Keratinocyte (primary cell): ENCODE measurements at regions not wholly inside any gene's neighbourhood (a gene's known extent, or its start where the extent isn't known, plus 50 kb on each side); places are given as distances from the start of the nearest gene placed in this dataset.
"Not testable (repeated sequence)": the region's sequence is repeated elsewhere in the genome, so short reads cannot be mapped to it uniquely, and the experiment has no call there.

Source experiments
- DNase-seq: peaks from one replicate; pipeline ENCODE4 v3.0.0-alpha.2; 2011; ENCODE audit warnings: low read depth, missing footprints, low spot score
- FAIRE-seq: peaks from 2 replicates; lab custom pipeline; 2011; peaks lifted over from hg19 to GRCh38; lab: Jason Lieb, UNC
- H2AFZ ChIP-seq: 2 replicates; pipeline ENCODE4 v1.6.0; 2012; ENCODE audit warnings: low read length, control low read depth, inconsistent platforms; ENCODE audit not compliant: control insufficient read depth
- H3K27ac ChIP-seq: 2 replicates; pipeline ENCODE4 v1.5.1; 2011; ENCODE audit warnings: low read length; ENCODE audit not compliant: control insufficient read depth, insufficient read depth
- H3K27me3 ChIP-seq: 3 replicates; pipeline ENCODE4 v1.6.0; 2011; ENCODE audit warnings: low read length; ENCODE audit not compliant: control insufficient read depth, insufficient read depth; ENCODE audit errors: extremely low read depth
- H3K36me3 ChIP-seq, 2 experiments: 2 replicates in 1 of 2; 3 replicates in 1 of 2; pipeline ENCODE4 v1.5.1; 2011; ENCODE audit warnings: low read length in 2 of 2, mild to moderate bottlenecking in 1 of 2; ENCODE audit not compliant: control insufficient read depth in 2 of 2, insufficient read depth in 2 of 2; ENCODE audit errors: extremely low read depth in 1 of 2
- H3K4me1 ChIP-seq: 3 replicates; pipeline ENCODE4 v1.5.1; 2011; ENCODE audit warnings: low read length; ENCODE audit not compliant: control insufficient read depth, insufficient read depth; ENCODE audit errors: extremely low read depth
- H3K4me2 ChIP-seq: 3 replicates; pipeline ENCODE4 v1.6.0; 2011; ENCODE audit warnings: low read depth, low read length; ENCODE audit not compliant: control insufficient read depth, insufficient read depth; ENCODE audit errors: extremely low read depth
- H3K4me3 ChIP-seq, 3 experiments: fragments of 200-600 bp in 1 of 3; sonication (generic) in 1 of 3; 2 replicates in 2 of 3; 3 replicates in 1 of 3; pipeline ENCODE4 v1.5.1; 2011 to 2016; ENCODE audit warnings: low read length in 3 of 3, mild to moderate bottlenecking in 3 of 3, control low read depth in 2 of 3, inconsistent platforms in 1 of 3, low read depth in 1 of 3, mixed read lengths in 1 of 3, mixed run types in 1 of 3, moderate library complexity in 1 of 3; ENCODE audit not compliant: control insufficient read depth in 2 of 3, insufficient read depth in 2 of 3; ENCODE audit errors: extremely low read depth in 1 of 3
- H3K79me2 ChIP-seq: 2 replicates; pipeline ENCODE4 v1.6.0; 2012; ENCODE audit warnings: low read length; ENCODE audit not compliant: control insufficient read depth, insufficient read depth
- H3K9ac ChIP-seq: 3 replicates; pipeline ENCODE4 v1.6.0; 2011; ENCODE audit warnings: low read length; ENCODE audit not compliant: control insufficient read depth, insufficient read depth; ENCODE audit errors: extremely low read depth
- H3K9me1 ChIP-seq: 3 replicates; pipeline ENCODE4 v1.6.0; 2011; ENCODE audit warnings: low read length; ENCODE audit not compliant: control insufficient read depth, insufficient read depth; ENCODE audit errors: extremely low read depth
- H3K9me3 ChIP-seq: 2 replicates; pipeline ENCODE4 v1.5.1; 2012; ENCODE audit warnings: low read depth, low read length; ENCODE audit not compliant: control insufficient read depth
- H4K20me1 ChIP-seq: 3 replicates; pipeline ENCODE4 v1.6.0; 2011; ENCODE audit warnings: low read length; ENCODE audit not compliant: control insufficient read depth, insufficient read depth; ENCODE audit errors: extremely low read depth
- CTCF ChIP-seq, 3 experiments: IDR thresholded peaks in 1 of 3; conservative IDR thresholded peaks in 1 of 3; optimal IDR thresholded peaks in 1 of 3; 2 replicates in 2 of 3; 3 replicates in 1 of 3; pipeline versions ENCODE3 to v1.5.1; 2011; ENCODE audit warnings: low read length in 3 of 3, mild to moderate bottlenecking in 3 of 3, moderate library complexity in 2 of 3, control low read depth in 1 of 3, inconsistent platforms in 1 of 3; ENCODE audit not compliant: insufficient read depth in 2 of 3; ENCODE audit errors: extremely low read depth in 1 of 3
- EZH2 ChIP-seq: IDR thresholded peaks from one replicate; pipeline ENCODE4 v1.6.1; 2012; ENCODE audit warnings: inconsistent platforms, mild to moderate bottlenecking, low read length, moderate library complexity
- dilution Hi-C: fragments of 300-500 bp; cut with MboI; formaldehyde crosslinking; loops from one replicate; pipeline ENCODE4 v1.7.0; 2020; ENCODE audit warnings: low sequenced_read_pairs; ENCODE audit not compliant: extremely low pct_ligation_motif_present

- H2AFZ ChIP-seq = no peak overlapping the region
- H3K4me3 ChIP-seq = no peak overlapping the region
- TF ChIP-seq CTCF (optimal IDR thresholded peaks at IDR 0.05 in 1 of 3, IDR thresholded peaks at IDR 0.05 in 1 of 3, conservative IDR thresholded peaks at IDR 0.05 in 1 of 3; ENCODE audit: extremely low read depth in 1 of 3, insufficient read depth in 2 of 3, low read length in 3 of 3) = no peak
- no peak for TF ChIP-seq EZH2
- no peak overlapping the region for H3K9ac ChIP-seq
- dilution Hi-C loops = no loop called here
- no peaks in the 10 kb centered on the region for H3K9me3 ChIP-seq
- no peaks in the 10 kb centered on the region for H3K79me2 ChIP-seq
- peaks cover 3% of the 10 kb centered on the region for H3K4me1 ChIP-seq
- H3K4me2 ChIP-seq = no peak overlapping the region
- no peaks in the 10 kb centered on the region for H4K20me1 ChIP-seq
- no peaks in the 10 kb centered on the region for H3K36me3 ChIP-seq
- no peak for DNase-seq
- no peaks in the 10 kb centered on the region for H3K9me1 ChIP-seq
- FAIRE-seq = no peak
- no peaks in the 10 kb centered on the region for H3K27me3 ChIP-seq
- H3K27ac ChIP-seq = no peak overlapping the region
These were observed 136.2 kb upstream of the FZD8 start for GRCh38 chr10:35778306-35778705.

- H3K9ac ChIP-seq, H3K4me1 ChIP-seq, H4K20me1 ChIP-seq, H3K9me1 ChIP-seq, H3K36me3 ChIP-seq, H3K4me3 ChIP-seq, H2AFZ ChIP-seq, DNase-seq, H3K4me2 ChIP-seq, H3K9me3 ChIP-seq, FAIRE-seq, H3K27ac ChIP-seq, H3K27me3 ChIP-seq, H3K79me2 ChIP-seq, dilution Hi-C loops: not testable (repeated sequence)
These were observed 134.5 kb upstream of the FZD8 start for GRCh38 chr10:35776557-35776956.

- Histone ChIP-seq H4K20me1 (no peaks in the 10 kb centered on the region), H3K4me2 (no peak overlapping the region), H3K9ac (no peak overlapping the region), H3K4me1 (no peaks in the 10 kb centered on the region), H3K9me3 (no peaks in the 10 kb centered on the region), H2AFZ (no peak overlapping the region), H3K9me1 (no peaks in the 10 kb centered on the region), H3K36me3 (no peaks in the 10 kb centered on the region), H3K27me3 (no peaks in the 10 kb centered on the region), H3K4me3 (no peak overlapping the region), H3K27ac (no peak overlapping the region), H3K79me2 (no peaks in the 10 kb centered on the region)
- TF ChIP-seq EZH2 = no peak
- no peak for TF ChIP-seq CTCF (optimal IDR thresholded peaks at IDR 0.05 in 1 of 3, IDR thresholded peaks at IDR 0.05 in 1 of 3, conservative IDR thresholded peaks at IDR 0.05 in 1 of 3; ENCODE audit: extremely low read depth in 1 of 3, insufficient read depth in 2 of 3, low read length in 3 of 3)
- FAIRE-seq (no peak), DNase-seq (no peak)
- dilution Hi-C loops = no loop called here
These were observed 132.0 kb upstream of the FZD8 start for GRCh38 chr10:35774109-35774508.
